Activated T-cell treated with anti-CD3 and anti-CD28 coated beads for 4 hours (primary cell): ENCODE measurements at regions not wholly inside any gene's neighbourhood (a gene's known extent, or its start where the extent isn't known, plus 50 kb on each side); places are given as distances from the start of the nearest gene placed in this dataset.
"Not testable (repeated sequence)": the region's sequence is repeated elsewhere in the genome, so short reads cannot be mapped to it uniquely, and the experiment has no call there.

Experiments
- DNase-seq: peaks from one replicate; pipeline ENCODE4 v3.0.0-alpha.2; 2020

DNA sequence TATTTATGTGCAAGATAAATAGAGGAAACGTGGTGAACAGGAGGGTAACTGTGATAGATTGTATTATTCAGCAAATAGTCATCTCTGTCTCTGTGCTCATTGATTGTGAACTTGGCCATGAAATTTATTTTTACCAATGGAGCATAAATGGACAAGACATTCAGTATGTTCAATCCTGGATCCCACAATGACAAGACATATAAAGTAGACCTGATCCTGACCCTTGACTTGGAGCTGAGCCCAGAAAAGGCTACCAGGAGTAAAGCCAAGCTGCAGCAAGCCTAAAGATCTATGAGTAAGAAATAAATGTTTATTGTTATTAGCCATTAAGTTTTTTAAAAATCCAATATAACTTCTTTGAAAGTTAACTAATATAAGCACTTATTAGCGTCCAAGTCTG, 531.2 kb downstream of the PIK3C3 start:
- no peak for DNase-seq

DNA sequence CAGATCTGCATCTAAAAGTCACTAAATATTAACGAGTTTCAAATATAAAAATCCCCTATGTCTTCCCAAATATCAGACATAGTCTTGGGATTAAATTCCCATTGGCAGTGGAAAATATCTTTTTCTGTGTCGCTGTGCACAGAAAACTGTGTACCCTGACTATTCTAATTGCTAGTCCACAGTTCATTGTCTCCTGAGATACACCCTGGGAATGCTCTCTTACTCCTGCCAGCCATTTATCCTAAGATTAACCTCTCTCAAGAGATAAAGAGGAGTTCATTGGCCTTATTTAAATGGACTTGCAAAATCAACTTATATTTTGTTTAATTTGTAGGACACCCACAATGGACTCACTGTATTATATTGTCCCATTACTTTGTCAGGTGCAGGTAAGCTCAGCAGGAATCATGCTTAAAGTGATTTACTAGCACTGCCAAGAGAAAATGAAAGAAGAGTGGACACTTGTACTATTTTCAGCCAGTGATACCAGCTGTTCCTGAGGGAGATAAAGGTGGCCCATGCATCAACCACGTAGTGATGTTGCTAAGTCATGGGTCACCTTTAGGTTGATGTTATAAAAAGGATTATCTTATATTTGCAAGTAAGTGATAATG, 553.8 kb downstream of the PIK3C3 start:
- no peak for DNase-seq

DNA sequence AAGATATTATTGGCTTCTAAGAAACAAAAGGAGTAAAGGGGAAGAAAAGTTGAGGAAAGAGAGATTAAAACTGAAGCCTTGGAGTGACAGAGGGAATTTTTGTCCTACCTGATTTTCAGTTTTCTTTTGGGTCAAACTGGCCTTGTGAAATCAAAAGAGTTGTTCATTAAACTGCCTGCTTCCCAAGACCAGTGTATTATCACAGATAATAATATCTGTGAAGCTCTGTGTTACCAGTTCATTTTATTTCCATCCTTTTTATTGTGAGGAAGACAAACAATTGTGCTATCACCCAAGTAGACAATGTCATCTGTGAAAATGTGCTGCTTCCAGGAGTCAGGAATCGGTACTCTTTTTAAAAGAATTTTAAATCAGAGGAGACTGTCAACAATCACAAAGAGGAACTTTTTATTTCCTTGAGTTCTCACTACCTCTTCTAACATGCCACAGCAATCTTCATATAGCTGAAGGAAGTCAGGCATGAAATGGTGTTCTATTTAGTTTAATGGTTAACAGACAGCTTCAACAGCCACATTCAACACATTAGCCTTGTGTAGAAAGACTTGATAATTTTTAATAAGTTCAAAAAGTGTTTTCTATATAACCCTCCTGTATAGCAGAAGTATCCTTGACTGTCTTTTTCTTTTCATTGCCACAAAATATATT, 554.8 kb downstream of the PIK3C3 start:
- no peak for DNase-seq

DNA sequence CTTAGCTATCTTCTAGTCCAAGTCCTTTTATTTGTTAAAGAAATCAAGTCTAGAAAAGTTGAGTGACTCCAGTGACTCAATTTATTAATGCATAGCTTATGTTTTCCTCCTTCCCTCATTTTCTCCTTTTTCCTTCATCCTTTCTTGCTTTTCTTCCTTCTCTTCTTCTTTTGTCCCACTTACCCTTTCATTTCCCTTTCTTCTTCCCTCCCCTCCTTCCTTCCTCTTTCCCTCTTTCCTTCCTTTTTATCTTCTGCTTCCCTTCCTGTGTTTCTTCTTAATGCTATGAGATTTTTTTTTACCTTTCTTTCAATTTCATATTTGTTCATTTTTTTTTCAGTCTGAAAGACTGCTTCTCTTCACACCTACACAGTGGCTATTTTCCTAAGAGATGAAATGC, 555.5 kb downstream of the PIK3C3 start:
- DNase-seq: no peak

DNA sequence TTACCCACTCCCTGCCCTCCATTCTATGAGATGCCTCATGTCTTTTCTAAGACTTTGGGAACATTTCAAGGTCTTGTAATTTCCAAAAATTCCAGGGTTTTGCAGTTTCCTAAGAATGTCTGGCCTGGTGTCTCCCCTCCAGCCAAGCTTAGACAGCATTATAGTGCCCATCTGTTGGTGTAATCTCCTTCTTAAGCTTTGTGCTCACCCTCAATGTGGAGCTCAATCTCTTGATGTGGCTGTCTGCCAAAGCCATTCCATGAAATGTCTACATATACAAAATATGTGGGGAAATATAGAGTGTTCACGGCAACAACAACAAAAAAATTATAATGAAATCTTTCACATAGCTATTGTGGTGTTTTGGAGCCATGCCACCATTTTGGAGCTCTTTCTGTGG, 558.4 kb downstream of the PIK3C3 start:
- no peak for DNase-seq

DNA sequence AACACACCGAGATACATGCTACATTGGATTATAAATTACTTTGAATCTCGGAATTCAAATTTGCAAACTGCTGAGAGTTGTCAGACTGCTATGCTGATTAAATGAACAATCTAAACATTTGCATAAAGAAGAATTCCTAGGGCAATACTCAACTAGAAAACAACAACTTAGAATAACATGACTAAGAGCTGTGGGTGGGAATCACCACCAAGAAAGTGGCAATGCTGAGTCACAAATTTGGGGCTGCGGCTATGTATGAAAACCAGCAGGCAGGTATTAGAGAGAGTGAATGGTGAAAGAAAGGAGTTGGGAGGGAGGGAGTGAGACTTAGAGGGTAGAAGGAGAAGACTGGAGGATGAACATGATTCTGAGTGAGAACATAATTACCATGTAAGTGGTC, 559.5 kb downstream of the PIK3C3 start:
- DNase-seq: no peak

DNA sequence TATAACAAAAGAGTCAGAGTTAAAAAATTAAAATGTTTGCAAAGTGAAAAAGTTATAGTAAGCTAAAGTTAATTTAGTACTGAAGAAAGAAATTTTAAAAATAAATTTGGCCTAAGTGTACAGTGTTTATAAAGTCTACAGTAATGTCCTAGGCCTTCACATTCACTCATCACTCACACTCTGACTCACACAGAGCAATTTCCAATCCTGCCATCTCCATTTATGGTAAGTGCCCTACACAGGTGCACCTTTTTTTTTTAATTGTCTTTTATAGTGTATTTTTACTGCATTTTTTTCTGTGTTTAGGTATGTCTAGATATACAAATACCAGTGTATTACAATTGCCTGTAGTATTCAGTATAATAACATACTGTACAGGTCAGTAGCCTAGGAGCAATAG, 562.9 kb downstream of the PIK3C3 start:
- DNase-seq: no peak

DNA sequence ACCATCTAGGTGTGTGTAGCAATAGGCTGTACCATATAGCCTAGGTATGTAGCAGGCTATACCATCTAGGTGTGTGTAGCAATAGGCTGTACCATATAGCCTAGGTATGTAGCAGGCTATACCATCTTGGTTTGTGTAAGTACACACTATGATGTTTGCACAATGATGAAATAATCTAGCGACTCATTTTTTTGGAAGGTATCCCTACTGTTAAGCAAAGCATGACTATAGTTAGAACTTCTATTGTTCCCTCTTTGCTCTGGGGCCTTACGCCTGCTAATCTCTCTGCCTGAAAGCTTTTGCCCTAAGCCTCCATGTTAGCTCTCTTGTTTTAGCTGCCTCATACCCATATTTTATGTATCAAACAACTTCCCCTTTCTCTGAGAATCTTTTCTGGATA, 563.3 kb downstream of the PIK3C3 start:
- not testable (repeated sequence) for DNase-seq

DNA sequence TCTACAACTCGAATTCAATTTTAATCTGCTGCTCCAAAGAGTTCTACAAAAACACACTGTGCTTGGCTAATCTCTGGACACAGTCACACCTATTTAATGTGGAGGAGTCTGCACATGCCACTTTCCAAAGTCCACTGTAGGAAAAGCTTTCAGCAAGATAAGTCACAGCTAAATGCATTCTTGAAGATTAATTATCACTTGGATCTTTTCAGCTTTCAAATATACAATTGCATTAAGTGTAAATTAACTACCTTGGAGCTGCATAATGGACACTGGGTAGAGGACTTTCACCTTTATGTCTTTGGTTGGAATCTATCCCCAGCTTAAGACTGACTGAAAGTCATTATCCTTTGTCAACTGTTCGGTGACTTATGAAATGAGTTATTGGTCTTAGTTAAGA, 565.1 kb downstream of the PIK3C3 start:
- no peak for DNase-seq

DNA sequence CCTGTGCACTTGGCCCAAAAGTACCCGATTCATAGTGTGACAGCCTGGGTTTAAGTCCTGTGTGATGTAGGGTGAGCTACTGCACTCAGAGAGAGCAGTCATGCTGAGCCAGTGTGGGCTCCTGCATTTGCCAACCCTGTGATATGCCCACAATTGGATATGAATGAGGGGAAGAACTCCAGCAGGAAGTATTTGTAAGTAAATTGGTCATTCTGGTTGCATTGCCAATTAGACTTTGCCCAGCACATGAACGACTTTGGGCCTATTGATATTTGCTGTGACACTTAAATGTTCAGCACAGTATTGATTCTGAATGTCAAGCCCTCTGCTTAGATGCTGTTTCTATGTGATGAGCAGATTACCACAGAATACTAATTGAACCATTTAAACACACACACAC, 570.9 kb downstream of the PIK3C3 start:
- DNase-seq: no peak

DNA sequence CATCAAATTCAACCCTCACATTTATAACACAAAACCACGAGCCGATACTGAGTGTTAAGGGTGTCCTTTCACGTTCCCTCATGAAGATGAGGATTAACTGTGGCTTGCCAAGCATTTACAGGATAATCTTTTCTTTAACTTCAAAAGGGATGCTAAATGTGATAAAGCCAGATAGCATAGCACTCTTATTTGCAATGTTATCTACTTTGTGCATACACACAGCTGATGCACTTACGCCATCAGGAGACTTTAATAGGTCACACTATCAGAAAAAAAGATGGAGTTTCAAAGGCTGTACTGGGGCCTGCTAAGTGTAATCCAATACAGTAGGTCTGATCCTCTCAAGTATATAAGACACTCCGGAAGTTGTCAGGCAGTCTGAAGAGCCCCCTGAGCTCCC, 572.7 kb downstream of the PIK3C3 start:
- no peak for DNase-seq

DNA sequence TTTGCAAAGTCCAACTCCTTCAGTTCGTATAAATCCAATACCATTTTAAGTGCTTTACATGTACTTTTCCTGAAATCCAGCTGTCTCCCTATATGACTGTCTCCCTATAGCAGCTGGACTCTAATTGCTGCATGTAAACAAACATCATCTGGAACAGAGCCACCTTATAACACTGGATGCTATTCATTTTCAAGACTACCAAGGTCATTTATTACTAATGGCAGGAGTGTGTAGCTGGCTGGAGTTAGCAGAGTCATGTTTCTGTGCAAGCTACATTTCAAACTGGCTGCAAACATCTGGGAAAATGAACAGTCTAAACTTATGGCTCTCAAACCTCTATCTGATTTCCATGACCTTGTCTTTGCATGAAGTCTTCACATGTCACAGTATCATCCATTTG, 575.2 kb downstream of the PIK3C3 start:
- DNase-seq: no peak

DNA sequence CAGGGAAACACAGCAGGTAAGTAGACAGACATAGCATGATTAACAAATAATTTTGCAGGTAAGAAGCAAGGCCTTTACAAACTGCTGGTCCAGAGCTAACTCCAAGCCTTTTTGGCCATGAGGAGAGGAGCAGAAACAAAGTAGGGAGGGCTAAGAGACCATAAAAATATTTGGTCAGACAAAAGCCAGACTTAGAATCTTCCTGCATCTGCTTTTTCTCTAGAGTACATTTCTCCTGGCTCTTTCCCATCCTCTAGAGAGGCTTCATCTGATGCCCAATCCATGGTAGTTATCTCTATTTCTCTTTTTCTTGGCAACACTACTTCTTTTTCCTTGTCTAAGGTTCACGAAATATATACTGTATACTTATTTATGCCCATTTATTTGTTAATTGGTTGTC, 577.1 kb downstream of the PIK3C3 start:
- no peak for DNase-seq

DNA sequence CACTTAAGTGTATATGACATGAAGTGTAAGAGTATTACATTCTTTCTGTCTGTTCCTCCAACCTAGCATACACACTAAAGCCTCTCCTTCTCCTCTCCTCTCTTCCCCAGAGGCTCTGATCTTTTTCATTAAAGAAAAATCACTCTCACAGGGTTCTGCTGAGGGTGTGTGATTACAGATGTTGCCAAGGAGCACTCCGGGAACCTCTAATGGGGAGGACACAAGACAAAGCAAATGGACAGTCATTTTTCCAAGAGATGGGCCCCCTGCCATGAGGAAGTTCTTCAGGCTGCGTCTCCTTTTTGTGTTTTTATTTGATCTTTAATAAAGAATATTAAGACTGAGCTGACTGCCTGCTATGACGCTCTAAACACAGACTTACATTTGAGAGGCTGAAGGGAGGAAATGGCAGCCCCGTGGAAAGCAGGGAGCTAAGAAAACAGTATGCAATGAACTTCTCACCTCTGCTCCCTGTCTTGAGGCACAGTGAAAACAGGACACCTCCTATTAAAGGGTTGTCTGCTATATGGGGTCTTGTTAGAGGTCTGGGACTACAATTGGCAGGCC, 578.1 kb downstream of the PIK3C3 start:
- DNase-seq: no peak

DNA sequence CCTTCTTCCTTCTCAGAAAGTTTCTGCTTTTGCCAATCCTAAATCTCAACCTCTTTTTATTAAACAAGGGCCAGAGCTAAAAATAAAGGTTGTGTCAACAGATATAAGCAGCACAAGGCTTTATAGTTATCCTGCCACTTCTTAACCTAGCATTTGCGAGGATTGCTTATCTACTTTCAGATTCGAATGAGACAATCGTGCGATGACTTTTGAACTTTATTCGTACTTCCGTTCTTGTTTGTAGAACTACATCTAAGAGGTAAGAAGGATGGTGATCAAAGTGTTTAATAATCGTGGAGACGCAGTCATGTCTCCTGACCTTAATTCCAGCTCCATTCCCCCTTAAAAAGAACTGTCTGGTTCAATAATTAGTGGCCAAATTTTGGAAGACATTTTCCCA, 578.6 kb downstream of the PIK3C3 start:
- DNase-seq: no peak

DNA sequence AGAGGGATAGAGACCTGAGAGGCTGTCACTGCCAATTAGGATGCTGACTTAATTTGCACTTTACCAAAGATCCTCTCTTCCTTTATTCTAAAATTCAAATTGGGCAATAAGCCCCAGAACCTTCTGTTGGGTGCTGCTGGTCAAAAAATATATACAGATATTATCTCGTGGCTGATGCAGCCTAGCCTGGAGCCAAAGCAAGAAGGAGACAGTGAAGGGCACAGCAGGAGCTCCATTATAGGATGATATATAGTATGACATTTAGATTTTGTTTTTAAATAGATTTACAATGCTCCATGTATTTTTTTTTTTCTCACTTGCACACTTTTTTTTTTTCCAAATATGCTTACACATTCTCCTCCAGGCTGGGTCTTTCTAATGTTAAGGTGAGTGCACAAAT, 579.3 kb downstream of the PIK3C3 start:
- DNase-seq: no peak

DNA sequence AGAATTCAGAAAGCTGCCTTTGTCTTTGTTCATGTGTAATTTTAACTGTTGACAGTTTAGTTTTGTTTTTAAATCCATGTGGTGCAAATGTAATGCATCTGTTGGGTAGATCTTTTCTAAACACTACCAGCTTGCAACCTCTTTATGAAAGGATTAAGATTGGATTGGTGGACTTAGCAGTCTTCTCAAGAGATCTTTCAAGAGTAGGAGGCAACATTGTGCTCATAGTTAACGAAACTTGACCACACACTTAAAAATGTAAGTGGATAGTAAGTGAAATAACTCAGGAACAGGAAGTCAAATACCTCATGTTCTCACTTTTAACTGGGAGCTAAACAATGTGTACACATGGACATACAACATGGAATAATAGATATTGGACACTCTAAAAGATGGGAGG, 579.0 kb downstream of the RIT2 start:
- DNase-seq: no peak

DNA sequence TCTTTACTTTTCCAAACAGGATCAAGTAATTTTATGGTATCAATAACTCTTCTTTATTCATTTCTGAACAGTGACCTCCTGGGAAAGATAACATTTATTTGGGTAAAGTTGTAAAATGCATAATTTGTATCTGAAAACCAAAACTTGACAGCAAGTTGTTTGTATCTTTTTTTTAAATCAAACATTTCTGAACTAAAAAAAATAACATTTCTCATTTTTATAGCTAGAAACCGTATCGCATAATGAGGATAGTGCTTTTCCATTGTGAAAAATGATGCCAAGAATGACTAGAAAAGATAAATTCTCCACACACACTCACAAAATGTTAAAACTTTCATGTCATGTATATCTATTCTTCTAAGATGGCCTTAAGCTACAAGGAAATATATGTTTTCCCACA, 578.2 kb downstream of the RIT2 start:
- DNase-seq: no peak

DNA sequence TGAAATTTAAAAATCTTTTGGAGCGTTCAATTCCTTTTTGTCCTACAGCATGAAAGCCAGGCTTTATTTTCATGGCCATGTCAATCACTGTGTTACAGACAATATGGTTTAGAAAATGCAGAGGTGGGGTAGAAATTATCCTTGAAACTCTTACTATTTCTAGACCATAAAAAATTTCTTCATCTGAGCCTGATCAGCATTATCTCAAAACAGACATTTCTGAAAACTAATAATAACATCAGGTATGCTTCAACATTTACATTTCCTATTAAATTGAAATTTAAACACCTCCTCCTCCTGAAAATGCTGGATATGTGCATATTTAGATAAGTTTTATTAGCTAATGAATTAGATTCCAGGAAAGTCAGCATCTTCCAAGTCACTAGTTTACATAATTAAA, 570.6 kb downstream of the RIT2 start:
- no peak for DNase-seq

DNA sequence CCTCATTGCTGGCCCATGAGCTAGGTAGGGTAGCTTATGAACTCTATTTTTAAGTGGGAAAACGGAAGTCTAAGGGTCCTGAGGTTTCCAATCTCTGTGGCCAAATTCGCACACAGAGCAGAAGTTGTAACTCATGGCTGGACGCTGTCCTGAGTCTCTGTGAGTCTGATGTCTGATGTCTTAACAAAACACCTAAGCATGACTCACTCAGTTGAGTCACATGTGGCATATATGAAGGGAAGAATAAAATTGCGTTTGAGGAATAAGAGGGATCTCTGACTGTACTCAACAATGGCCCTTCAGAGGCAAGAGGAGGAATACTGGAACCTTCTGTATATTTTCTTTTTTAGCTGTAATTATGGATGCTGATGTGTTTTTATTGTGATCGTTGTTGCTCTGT, 569.7 kb downstream of the RIT2 start:
- no peak for DNase-seq

DNA sequence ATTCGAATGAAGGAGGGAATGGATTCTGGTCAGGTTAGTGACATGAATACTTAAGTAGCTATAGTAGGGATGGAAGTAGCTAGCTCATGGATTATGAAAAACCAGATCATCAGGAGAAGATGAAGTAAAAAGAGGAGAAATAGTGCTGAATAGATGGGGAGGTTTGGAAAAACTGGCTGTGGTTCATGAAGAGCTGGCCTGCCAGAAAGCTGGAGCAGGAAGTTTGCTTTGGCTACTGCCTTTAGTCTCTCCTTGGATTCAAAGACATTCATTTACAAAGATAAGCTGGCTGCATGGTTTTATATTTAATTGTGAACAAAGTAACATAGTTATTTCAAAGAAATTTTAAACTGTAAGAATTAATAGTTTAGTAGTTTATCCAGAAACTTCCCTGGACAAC, 567.0 kb downstream of the RIT2 start:
- no peak for DNase-seq

DNA sequence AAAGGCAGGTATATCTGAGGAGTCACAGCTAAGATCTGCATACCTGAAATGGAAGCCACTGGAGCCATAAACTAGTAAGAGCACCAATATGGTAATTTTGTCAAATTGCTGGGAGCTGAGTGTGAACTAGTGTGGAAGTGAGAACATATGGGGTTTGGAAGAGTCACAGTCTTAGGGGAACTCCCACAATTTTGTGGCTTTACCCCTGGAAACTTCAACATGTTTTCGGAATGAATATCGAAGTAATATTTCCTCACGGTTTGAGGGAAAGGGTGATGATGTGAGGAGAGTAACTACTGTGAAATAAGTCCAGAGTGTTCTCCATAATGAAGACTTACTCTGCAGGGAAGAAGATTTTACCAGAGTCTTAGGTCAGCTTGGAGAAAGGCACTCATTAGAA, 565.9 kb downstream of the RIT2 start:
- no peak for DNase-seq

DNA sequence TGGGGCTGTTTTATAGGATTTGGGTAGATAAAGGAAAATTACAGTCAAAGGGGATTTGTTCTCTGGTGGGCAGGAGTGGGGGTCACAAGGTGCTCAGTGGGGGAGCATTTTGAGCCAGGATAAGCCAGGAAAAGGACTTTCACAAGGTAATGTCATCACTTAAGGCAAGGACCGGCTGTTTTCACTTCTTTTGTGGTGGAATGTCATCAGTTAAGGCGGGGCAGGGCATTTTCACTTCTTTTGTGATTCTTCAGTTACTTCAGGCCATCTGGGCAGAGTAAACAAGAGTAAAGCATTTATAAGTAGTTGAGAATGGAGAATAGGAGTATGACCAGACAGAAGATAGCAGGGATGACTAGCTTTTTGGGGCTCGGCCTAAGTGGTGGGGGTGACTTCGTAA, 562.9 kb downstream of the RIT2 start:
- not testable (repeated sequence) for DNase-seq

DNA sequence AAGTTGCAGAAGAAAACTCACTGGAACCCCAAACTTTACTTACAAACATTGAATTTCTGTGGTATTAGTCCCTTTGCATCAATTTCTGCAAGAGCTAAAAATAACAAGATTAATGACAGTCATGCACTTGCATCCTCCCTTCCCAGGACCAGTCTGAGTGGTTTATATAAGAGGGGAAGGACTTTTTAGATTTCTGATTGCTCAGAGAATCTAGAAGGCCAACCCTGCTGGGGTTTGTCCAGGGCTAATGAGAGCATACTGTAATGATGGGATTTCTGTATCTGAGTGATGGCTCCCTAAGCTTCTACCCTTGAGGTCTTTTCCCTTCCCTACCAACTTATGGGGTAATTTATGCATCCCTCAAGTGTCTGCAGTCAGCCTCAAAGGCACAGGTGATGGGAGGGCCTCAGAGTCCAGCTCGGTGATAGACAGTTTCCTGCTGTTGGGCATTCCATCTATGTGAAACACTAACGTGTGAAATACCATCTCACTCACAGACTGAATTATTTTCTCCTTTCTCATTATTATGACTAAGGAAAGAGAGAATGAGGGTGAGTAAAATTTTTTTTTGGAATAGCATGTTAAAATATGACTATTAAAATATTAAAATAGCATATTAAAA, 556.3 kb downstream of the RIT2 start:
- DNase-seq: no peak

DNA sequence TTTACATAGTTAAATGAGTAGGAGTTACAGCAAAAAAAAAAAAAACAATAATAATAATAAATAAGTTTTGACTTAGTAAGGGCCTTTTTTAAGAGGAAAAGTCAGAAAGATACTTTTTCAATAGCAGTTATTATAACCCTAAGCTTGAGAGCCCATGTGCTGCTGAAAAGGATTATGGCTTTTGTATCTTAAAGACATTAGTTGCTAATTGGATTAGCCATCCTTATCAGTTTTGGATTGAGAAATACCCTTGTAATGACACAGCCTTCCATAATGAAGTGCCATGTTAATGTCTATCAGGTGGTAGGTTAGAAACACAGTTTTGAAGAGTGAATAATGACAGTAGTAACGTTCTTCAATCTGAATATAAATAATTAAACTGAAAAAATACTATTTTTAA, 554.0 kb downstream of the RIT2 start:
- DNase-seq: no peak
